GM13976 (cell line): ENCODE measurements at regions not wholly inside any gene's neighbourhood (a gene's known extent, or its start where the extent isn't known, plus 50 kb on each side); places are given as distances from the start of the nearest gene placed in this dataset.

Experiments
- DNase-seq: peaks from one replicate; pipeline ENCODE4 v3.0.0; 2012; ENCODE audit warnings: low spot score
- CTCF ChIP-seq: IDR thresholded peaks from 2 replicates; pipeline ENCODE4 v1.5.1; 2012; ENCODE audit warnings: borderline replicate concordance, mild to moderate bottlenecking; ENCODE audit not compliant: insufficient read depth; ENCODE audit errors: extremely low read depth, missing control alignments, control extremely low read depth
- in situ Hi-C: fragments of 300-500 bp; cut with MboI; formaldehyde crosslinking; loops from one replicate; pipeline ENCODE4 v1.12.0; 2022; ENCODE audit warnings: low sequenced_read_pairs, mixed read lengths, inconsistent platforms; ENCODE audit not compliant: unreplicated experiment

- in situ Hi-C loops, result no loop called here
- DNase-seq, result no peak
- TF ChIP-seq CTCF, result no peak
These were observed 81.4 kb upstream of the HABP2 start for GRCh38 chr10:113471241-113471996.

- TF ChIP-seq CTCF, result no peak
- in situ Hi-C loops, result no loop called here
- DNase-seq, result no peak
These were observed 79.8 kb upstream of the HABP2 start for GRCh38 chr10:113473011-113473410.

- TF ChIP-seq CTCF, result no peak
- in situ Hi-C loops, result no loop called here
- no peak for DNase-seq
These were observed 79.0 kb upstream of the HABP2 start for GRCh38 chr10:113473851-113474250.

- DNase-seq, result no peak
- in situ Hi-C loops, result no loop called here
- no peak for TF ChIP-seq CTCF
These were observed 78.1 kb upstream of the HABP2 start for GRCh38 chr10:113474752-113475151.

GRCh38 chr10:113475381-113475807, 77.5 kb upstream of the HABP2 start:
- in situ Hi-C loops, result no loop called here

GRCh38 chr10:113476191-113476590, 76.7 kb upstream of the HABP2 start:
- in situ Hi-C loops, result no loop called here

More at GRCh38 chr10:113475381-113475807, 77.5 kb upstream of the HABP2 start:
- TF ChIP-seq CTCF, result no peak
- no peak for DNase-seq

More at GRCh38 chr10:113476191-113476590, 76.7 kb upstream of the HABP2 start:
- no peak for TF ChIP-seq CTCF
- DNase-seq, result no peak
